Activated CD8-positive, alpha-beta memory T cell treated with anti-CD3 and anti-CD28 coated beads for 4 hours (primary cell): ENCODE measurements at regions not wholly inside any gene's neighbourhood (a gene's known extent, or its start where the extent isn't known, plus 50 kb on each side); places are given as distances from the start of the nearest gene placed in this dataset.

Source experiments
- DNase-seq, 2 donors: peaks; one replicate each; pipeline ENCODE4 v3.0.0-alpha.2; 2020; ENCODE audit warnings: low read depth in 2 of 2

DNA sequence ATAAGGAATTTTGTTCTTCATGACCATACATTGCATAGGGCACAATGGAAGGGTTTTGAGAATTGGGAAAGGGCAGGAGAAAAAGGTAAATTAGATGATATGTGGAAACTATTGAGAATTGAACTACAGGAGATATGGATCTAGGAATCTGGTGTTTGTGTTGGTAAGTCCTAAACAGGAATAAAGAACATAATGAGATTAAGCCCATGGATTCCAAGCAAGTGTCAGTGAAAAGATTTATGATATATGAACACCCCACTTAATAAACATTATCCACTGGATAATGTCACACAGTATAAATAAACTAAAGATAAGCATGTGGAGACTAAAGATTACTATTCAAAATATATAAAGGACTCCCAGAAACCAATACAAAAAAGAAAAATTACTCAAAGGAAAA lies 98.2 kb downstream of the TNFSF18 start:
- no peak for DNase-seq

DNA sequence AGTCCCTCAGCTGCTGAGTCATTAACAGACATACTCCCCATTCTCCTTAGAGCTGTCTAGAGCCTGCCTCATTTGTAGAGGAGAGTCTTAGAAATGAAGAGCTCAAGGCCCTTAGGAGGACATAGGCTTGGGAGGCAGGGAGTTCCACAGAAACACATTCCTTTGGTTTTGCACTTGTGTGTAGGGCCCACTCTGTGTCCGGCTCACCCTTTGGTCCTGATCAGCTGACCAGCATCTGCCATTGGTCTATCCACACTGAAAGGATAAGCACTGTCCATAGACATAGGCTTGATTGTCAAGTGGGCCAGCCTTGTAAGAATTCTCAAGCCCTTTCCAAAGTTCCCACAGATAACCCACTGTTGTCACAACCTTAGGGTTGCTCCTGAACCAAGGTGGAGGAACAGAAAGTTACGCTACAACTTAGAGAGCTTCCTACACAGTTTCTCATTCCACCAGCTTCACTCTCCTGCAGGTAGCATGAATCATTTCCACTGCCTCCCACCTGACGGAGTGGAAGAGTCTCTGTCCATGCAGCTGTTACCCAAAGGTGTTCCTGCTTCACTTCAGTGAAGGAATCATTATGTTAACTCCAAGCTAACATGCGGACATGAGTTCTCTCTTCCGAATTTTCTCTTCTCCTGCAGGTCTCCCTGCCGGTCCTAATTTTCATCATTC lies 96.1 kb downstream of the TNFSF18 start:
- no peak for DNase-seq

DNA sequence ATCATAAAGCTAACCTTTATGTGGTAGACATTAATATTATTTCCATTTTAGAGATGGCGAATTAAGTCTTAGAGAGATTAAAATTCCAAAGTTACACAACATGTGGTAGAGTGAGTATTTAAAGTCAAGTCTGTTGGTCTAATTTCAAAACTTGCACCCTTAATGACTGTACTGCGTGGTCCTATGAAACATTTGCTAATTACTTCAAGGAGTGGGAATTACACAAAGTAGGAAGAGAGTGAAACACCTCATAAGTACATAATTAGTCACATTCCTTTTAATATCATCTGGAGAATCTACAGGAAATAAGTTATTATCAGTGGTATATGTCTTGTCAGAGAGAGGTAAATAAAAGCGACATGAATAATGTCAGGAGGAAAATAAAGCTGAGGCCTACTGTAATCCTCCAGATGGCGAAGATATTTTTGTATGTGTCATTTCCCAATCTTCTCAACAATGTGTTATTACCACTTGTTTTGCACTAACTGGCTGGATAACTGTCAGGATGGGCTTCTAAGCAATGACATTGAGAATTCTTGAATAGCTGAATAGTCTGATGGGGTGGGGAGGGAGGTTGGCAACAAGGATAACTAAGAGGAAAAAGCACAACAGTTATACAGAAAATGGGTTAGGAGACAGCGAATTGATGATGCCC lies 95.5 kb downstream of the TNFSF18 start:
- no peak for DNase-seq

DNA sequence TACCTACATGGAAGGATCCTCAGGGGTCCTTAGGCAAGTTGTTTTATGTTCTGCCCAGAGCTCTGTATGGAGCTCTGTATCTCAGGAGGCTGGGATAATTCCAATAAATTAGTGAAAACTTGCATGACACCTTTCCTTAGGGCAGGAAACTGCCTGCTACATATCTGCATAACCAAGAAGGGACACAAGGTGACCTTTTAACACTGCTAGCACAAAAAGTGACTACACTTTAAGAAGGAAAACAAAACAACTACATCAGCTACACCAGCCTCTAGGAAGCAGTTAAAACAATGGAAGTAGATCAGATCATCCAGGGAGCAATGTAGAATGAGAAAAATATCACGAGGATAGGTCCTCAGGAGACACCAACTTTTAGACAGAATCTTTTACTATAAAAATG lies 93.9 kb downstream of the TNFSF18 start:
- no peak for DNase-seq

DNA sequence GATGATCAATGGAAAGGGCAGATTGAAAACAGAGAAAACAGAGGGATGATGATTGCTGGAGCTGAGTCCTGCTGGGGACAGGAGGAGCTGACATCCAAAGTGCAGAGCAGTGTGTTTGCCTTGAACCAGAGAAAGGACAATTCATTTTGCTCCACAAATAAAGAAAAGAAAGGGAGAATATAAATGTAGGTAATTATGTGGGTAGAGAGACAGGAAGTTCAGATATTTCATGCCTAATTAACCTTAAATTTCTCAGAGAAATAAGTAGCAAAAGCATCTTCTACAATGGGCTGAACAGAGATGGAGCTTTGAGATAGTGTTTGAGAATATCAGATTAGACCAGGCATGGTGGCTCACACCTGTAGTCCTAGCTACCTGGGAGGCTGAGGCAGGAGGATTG lies 93.2 kb downstream of the TNFSF18 start:
- no peak for DNase-seq

DNA sequence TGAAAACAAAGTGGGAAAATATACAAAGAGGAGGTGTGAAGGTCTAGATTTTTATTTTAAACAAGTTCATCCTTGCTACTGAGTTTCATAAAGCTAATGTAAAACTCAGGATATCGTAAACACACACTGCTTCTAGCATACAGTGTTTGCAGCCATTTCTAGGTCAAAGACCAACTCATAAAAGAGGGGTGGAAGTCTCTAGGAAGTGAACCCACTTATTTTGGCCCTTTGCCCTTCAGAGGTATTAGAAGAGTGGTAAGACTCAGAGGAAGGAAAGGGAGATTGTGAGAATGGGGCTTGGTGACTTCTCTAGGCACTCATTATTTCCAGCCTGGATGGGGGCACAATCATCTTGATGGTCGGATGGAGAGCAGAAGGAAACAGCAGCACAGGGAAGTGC lies 91.2 kb downstream of the TNFSF18 start:
- DNase-seq, result no peak

DNA sequence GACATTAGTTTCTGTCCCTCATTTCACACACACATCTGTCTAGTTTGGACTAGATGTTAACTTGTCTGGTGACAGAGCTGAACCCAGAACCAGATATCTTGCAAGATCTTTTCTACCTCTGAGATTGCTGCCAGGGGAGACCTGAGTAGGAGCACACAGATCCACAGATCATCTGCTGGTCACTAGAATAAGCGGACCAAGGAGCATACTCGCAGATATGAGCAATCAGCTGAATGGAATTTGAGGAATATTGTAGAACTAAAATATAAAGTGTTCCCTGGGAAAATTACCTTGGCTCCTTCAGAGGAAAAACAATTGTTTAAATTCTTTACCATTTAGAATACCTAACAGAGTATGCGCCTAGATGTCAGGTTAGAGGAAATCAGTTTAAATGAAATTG lies 90.7 kb downstream of the TNFSF18 start:
- DNase-seq, result no peak

DNA sequence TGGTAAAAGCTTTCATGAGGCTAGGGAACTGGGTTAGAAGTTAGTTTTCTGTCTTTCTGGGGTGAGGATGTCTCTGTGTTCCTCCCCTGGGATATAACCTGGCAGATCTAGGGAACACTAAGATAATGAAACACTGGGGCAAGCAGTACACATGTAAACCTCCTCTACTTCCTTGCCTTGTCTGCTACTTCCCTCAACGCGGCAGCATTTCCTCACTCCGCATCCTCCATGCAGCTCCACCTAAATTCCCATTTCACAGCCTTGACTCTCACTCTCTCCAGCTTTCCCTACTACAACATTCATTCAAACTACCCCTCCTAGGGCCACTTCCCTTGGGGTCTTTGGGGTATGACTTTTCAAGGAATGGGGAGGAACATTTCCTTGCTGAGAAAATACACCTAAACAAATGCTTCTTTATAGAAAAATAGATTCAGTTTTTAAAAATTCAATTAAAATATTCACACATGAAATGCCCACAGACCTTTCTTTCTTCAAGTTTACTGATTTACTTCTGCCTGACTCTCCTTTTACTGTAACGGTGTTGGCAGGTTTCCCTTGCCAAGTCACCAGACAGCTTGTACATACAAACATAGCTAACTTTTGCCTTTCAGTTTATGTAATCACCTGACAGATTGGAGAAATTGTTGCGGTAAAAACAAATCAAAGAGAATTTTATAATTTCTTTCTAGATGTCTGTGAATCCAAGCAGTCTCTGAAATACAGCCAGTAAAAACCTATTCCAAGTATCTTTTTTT lies 90.1 kb downstream of the TNFSF18 start:
- no peak for DNase-seq

DNA sequence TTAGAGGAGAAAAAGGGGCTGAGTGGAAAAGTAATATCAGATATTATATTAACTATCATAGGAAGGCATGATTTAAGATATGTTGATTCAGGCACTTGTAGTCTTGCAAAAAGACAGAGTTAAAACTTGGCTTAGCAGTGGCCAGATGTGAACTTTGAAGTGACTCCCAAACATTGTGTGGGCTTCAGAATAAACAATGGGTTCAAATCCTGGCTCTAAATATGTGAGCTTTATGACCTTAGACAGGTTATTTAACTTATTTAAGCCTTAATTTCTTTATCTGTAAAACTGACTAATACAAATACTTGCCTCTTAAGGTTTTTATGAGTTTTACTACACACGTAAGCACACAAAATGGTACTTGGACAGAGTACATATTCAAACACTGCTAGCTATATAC lies 85.9 kb downstream of the TNFSF18 start:
- DNase-seq, result no peak

DNA sequence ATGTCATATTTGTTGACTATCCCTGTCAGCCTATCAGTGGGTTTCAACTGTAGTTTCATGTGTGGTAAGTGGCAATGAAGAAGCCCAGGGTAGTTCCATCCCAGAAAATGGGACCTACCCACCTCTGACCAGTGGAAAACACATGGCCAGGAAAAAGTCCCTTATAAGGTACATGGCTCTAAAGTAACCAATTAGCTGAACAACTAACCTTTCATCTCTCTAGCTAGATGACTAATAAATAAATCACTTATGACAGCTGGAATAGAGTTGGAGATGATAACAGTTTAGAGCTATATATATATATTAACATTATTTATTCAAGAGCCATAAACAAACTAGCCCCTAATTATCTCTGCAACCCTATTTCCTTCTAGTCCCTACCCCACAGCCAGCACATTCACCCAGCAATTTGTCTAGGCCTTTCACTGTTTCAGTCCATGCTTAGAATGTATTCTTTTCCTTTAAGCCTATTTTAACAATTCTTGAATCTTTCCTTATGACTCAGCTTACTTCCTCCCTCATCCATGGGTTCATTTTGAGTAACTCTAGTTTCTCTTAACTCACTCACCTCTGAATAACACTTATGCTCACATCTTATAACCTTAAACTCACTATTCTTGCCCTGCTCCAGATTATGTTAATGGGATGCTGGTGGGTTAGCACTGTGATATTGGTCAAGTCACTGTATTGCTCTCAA lies 83.7 kb downstream of the TNFSF18 start:
- DNase-seq, result no peak

DNA sequence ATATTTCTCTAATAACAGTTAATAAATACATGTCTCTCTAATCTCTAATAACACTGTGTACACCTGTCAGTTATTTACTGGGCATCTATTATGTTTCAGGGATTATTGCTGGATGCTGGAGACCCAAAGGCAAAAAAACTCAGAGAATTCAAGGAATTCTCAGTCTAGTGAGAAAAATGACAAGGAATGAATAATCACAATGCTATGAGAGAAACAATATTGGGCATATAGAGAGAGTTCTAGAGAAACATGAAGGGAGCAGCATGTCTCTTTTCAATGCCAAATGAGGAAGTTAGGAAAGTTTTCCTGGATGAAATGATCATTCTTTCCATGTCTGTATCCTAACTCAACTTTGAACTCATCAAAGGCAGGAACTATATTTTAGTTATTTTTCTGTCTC lies 82.8 kb downstream of the TNFSF18 start:
- no peak for DNase-seq

DNA sequence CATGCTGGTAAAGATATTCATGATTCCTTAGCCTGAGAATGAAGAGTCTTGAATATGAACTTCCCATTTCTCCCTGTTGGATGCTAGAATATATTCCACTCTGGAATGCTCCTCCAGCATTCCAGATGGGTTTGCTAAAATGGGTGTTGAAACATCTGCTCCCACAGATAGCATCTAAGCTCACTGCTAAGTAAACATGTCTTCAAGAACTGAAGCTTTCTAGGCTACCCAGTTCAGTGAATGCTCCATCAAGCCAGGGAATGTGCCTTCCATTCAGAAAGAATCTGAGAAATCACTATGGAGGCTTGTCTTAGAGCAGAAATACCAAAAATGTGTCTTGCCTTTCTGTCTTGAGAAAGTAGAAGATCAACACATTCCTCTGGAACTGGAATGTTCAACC lies 81.1 kb downstream of the TNFSF18 start:
- no peak for DNase-seq

DNA sequence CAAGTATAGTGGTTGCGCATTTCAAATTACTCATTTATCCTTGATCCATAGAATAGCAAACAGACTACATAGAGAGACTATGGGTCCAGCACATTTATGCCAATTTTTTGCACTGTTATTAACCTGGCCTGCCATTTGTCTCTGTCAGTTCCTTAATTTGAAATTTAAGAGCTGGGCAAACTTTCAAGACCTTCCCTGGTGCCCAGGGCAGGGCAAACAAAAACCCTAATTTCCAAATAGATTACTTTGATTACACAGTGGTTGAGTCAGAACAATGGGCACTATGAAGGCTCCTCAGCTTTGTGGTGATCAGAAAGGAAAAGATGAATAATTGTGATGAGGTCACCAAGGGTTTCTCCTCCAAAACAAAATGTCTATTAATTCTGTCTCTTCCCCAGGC lies 80.6 kb downstream of the TNFSF18 start:
- no peak for DNase-seq

DNA sequence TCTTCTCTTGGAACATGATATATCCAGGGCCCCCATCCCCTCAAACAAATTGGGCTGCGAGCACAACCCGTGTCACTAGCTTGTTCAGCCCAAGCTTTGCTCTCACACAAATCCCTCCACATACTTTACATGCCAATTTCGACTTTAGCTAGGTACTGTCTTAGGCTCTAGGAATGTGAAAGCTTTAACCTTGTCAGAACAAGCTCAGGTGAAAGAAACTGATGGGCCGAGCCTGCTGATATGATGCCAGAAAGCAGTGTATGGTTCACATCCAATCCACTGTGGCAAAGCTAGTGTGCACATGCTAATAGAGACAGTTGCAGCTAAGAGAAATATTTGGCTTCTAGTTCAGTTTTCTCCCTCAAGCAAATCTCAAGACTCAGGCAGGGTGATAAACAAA lies 79.5 kb downstream of the TNFSF18 start:
- no peak for DNase-seq

DNA sequence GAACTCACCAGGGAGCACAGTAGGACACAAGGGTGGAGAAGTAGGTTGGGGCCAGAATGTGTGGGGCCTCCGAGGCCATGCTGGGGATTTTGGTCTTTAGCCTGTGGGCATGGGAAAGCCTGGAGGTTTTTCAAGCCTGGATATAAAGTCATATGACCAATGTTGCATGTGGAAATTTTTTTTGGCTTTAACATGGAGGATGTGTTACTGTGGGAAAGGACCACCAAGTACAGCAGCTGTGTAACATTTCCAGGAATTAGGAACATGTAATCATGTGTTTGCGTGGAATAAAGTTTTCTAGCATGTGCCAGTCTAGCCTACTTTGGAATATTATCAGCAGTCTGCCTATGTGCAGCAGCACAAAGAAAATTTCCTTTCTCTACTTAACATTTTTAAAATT lies 78.5 kb downstream of the TNFSF18 start:
- DNase-seq, result no peak

DNA sequence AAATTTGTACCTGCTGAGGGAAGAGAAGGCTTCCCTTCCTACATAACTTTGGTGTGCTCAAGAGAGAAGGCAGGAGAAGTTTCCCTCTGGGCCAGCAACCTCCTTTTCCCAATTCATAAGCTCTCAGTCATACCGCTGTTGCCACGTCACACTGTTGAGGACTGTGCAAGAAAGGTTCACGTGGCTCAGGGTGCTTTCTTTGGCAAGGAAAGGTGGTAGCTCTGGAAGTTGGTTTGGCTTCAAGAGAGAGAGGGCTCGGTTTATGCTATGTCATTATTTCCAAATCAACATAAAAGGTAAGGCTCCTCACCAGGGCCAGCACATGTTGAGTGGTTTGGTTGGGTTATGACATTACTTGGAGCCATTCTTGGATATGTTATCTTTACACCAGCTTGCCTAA lies 77.3 kb downstream of the TNFSF18 start:
- no peak for DNase-seq

DNA sequence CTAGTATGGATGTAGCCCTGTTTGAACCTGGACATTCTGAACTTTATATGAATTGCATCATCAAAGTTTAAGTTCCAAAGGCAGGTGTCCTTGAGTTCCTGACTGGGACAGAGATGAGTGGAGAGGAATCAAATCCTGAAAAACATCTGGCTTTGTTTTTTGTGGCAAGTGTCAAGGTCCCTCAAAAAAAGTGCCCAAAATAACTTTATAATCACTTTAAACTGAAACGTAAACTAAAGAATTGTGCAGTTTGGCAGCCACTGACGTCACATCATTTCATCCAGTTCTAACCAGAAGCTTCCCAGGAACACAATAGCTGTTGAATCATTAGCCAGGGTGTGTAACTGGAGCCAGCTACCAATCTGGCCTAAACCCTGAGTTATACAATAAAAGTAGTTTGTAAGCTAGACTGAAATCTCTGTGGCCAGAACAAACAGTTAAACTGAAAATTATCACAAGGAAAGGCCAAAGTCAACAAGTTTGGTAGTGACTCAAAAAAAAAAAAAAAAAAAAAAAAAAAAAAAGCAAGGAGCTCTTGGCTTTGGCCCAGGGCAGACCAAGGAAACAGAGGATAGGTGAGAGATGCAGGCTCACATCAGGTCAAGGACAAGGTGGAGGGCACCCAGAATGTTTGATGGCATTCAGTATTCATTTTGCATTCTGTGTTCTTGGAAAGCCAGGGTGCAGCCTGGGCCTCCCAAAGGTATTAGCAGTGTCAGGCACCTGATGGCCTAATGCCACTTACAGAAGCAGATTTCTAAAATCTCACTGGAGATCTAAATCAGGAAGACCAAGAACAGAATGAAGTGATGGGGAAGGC lies 74.3 kb downstream of the TNFSF18 start:
- no peak for DNase-seq

DNA sequence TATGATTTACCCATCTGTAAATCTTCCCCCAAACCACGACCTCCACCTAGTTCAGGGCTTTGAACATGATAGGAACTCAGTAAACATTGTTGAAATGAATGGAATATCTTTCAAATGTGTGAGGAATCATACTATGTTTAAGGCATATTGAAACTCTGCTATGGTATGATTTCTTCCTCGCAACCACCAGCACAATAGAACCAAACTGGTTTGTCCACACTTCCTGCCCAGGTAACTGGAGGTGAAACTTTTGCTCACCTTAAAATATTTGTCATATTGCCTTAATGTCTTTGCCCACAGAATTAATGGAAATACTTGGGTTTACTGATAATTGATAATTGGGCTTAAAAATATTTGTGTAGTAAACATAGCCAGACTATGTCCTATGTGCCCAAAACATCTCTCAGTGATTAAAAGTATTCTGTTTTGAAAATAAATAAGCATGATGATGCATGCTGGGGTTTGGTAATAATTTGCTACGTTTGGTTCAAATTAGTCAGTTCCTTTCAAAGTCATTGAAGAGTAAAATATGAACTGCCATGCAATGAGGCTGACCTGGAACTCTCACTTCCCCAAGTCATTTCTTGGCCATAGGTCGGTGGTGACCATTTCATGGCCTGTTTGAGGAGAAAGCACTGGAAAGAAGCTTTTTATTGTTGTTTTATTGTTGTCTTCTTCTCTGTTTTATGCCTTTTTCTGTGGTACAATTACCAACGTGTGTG lies 73.3 kb downstream of the TNFSF18 start:
- no peak for DNase-seq

DNA sequence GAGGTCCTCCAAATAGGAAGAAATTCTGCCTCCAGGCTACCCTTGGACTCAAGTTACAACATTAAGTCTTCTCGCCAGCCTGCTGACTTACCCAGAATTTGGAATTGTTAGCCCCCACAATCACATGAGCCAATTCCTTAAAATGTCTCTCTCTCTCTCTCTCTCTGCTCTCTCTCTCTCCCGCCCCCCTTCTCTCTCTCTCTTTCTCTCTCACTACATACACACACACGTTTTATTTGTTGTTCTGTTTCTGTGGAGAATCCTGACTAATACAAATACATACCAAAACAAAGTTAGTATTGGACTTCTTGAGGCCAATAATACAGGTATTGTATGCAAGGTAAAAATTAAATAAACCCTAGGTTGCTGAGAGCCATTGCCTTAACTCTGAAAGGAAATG lies 72.1 kb downstream of the TNFSF18 start:
- no peak for DNase-seq

DNA sequence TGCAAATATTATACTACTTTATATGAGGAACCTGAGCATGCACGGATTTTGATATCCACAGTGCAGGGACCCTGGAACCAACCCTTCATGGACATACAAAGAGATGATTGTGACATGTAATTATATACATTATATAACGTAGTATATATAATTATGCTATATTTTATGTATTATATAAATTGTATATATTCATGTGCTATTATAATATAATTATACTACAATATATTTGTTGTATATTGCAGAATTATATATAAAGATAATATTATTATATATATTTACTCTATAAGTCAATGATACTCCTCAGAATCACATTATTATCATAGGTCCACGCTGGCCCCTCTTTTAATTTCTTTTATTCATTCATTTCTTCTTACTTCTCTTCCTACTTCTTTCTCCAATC lies 70.9 kb downstream of the TNFSF18 start:
- DNase-seq, result no peak

DNA sequence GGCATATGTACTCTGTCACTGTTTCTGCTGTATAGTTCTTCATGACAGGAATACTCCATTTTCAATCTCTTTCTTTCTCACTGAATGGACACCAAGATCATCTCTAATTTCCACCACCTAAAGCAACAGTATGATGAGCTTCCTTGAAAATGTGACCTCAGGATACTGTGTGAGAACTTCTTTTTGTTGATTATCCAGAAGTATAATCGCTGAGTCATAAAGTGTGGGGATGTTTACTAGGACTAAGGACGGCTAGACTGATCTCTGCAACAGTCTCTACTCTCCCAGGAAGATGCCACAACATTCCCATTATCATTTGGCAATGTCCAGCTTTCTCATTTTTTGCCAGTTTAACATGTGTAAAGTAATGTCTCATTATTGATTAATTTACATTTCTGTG lies 70.3 kb downstream of the TNFSF18 start:
- DNase-seq, result no peak
